ENCODE measurements at regions not wholly inside any gene's neighbourhood (a gene's known extent, or its start where the extent isn't known, plus 50 kb on each side); places are given as distances from the start of the nearest gene placed in this dataset.

DNA sequence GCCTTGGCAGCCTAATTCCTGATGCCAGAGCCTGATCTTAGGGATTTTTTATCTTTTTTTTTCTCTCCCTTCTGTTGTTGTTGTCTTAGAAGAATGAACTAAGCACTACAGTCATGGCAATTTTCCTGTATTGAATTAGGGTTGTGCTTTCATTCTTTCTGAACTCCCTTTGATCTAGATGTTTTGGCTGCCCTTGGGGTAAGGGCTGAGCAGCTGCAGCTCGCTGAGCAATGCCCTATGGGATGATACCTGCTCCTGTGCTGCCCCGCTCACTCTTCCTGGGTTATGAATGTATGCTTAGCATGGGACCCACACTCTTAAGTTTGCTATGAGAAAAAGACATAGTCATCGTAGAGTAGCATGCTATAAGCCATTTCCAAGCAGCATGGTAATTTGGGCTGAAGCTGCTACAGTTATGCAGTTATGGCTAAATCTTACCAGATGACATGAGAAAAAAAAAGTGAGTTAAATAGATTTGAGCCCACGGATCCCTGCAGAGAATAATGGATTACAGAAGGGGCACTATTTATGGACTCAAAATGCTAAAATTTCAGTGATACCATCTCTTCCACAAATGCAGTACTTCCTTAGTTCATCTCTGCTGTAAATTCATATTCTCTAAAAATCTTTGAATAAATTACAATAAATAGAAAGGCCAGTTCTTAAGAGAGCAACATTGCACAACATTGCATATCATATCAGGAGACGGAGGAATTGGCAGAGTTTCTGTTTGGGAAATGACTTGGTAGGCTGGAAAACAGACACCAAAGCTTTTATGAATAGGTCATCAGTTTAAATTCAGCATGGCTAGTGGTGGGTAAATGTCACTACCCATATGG lies 79.2 kb upstream of the PTHLH start:
- Mint-ChIP-seq H3K4me1 (peaks cover 5 to 10% of the 10 kb centered on the region in 2 experiments; a peak in 2 of 4 replicates), H3K4me3 (no peak overlapping the region), H3K27me3 (ENCODE audit: low read depth) (no peaks in the 10 kb centered on the region), H3K27ac (no peak overlapping the region), H3K36me3 (ENCODE audit: insufficient read depth in 1 of 3, low read depth in 3 of 3) (peaks cover 0 to 2% (median 0%) of the 10 kb centered on the region in 3 experiments; a peak in 1 of 7 replicates), H3K9me3 (peaks cover 2% of the 10 kb centered on the region in 2 experiments; a peak in 4 of 5 replicates)
- no peak overlapping the region for H4K91ac ChIP-seq (ENCODE audit: insufficient read length, low read depth, low read length)
- H2AK5ac ChIP-seq (ENCODE audit: insufficient read length, low read length) = no peak overlapping the region
- no peak for DNase-seq
- no peak overlapping the region for H3K9ac ChIP-seq (ENCODE audit: extremely low read depth, insufficient read length, low read length)
- no peak overlapping the region for H3T11ph ChIP-seq (ENCODE audit: low read length)
- H3K9me3 ChIP-seq (ENCODE audit: control insufficient read depth, low read depth, low read length) = no peaks in the 10 kb centered on the region
- H3K4ac ChIP-seq (ENCODE audit: low read depth, low read length) = no peak overlapping the region
- no peaks in the 10 kb centered on the region for H3K79me1 ChIP-seq (ENCODE audit: insufficient read depth, low read depth, low read length, poor library complexity, severe bottlenecking)
- TF ChIP-seq, protein P1, sequence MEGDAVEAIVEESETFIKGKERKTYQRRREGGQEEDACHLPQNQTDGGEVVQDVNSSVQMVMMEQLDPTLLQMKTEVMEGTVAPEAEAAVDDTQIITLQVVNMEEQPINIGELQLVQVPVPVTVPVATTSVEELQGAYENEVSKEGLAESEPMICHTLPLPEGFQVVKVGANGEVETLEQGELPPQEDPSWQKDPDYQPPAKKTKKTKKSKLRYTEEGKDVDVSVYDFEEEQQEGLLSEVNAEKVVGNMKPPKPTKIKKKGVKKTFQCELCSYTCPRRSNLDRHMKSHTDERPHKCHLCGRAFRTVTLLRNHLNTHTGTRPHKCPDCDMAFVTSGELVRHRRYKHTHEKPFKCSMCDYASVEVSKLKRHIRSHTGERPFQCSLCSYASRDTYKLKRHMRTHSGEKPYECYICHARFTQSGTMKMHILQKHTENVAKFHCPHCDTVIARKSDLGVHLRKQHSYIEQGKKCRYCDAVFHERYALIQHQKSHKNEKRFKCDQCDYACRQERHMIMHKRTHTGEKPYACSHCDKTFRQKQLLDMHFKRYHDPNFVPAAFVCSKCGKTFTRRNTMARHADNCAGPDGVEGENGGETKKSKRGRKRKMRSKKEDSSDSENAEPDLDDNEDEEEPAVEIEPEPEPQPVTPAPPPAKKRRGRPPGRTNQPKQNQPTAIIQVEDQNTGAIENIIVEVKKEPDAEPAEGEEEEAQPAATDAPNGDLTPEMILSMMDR (conservative IDR thresholded peaks at IDR 0.05) = no peak
- H2BK5ac ChIP-seq (ENCODE audit: insufficient read length, low read length) = no peak overlapping the region
- no peak overlapping the region for H3K27ac ChIP-seq (ENCODE audit: insufficient read length, low read depth, low read length)
- no peak overlapping the region for H3K18ac ChIP-seq (ENCODE audit: insufficient read length, low read depth, low read length)
- H2BK15ac ChIP-seq (ENCODE audit: low read depth, low read length) = no peak overlapping the region
- no peak overlapping the region for H2BK120ac ChIP-seq (ENCODE audit: low read depth, low read length, poor library complexity, severe bottlenecking)
- no peaks in the 10 kb centered on the region for H3K23me2 ChIP-seq (ENCODE audit: insufficient read length, low read depth, low read length, poor library complexity, severe bottlenecking)
- H4K8ac ChIP-seq (replicated peaks; ENCODE audit: insufficient read length, low read depth, low read length) = no peak overlapping the region
- H3K79me2 ChIP-seq (ENCODE audit: insufficient read depth, low read length) = no peaks in the 10 kb centered on the region
- H3K56ac ChIP-seq (ENCODE audit: insufficient read length, low read depth, low read length) = no peak overlapping the region
- no peaks in the 10 kb centered on the region for H4K20me1 ChIP-seq (ENCODE audit: control insufficient read depth, insufficient read depth, insufficient read length)
- no peak overlapping the region for H2BK12ac ChIP-seq (ENCODE audit: insufficient read length, low read depth, low read length)
- H3K4me2 ChIP-seq (ENCODE audit: insufficient read depth, insufficient read length, low read length) = no peak overlapping the region
- no peak overlapping the region for H2AFZ ChIP-seq (ENCODE audit: low read length)
- H3K27me3 ChIP-seq (ENCODE audit: insufficient read depth, low read length) = no peaks in the 10 kb centered on the region
- WGBS (ENCODE audit: extremely low coverage, insufficient read length, low lambda C conversion rate) = no CpG with 5 or more reads among the region's 5 CpGs
- H4K5ac ChIP-seq (ENCODE audit: insufficient read length, low read depth, low read length) = no peak overlapping the region
- H3K14ac ChIP-seq (ENCODE audit: insufficient read depth, low read length) = no peak overlapping the region
- no peak overlapping the region for H2BK20ac ChIP-seq (ENCODE audit: low read depth, low read length, poor library complexity, severe bottlenecking)
- no peaks in the 10 kb centered on the region for H3K4me1 ChIP-seq (ENCODE audit: insufficient read depth, low read length)
- no peak overlapping the region for H3K23ac ChIP-seq (ENCODE audit: insufficient read length, low read depth, low read length)

Measured in H9 (cell line).